ENCODE measurements at regions not wholly inside any gene's neighbourhood (a gene's known extent, or its start where the extent isn't known, plus 50 kb on each side); places are given as distances from the start of the nearest gene placed in this dataset.

- TF ChIP-seq SUZ12 (IDR thresholded peaks at IDR 0.05; ENCODE audit: extremely low read depth, insufficient read depth, insufficient read length), result no peak
- no peak for TF ChIP-seq YY1 (IDR thresholded peaks at IDR 0.05; ENCODE audit: insufficient read depth, insufficient read length)
- no peak for DNase-seq (ENCODE audit: low read depth, low spot score)
- H3K4me3 ChIP-seq (ENCODE audit: insufficient read length, low read depth), result no peak overlapping the region
- H3K4me1 ChIP-seq (ENCODE audit: insufficient read depth, insufficient read length), result no peaks in the 10 kb centered on the region
- no peak overlapping the region for H3K9ac ChIP-seq (ENCODE audit: insufficient read length, low read depth)
- no peaks in the 10 kb centered on the region for H3K27me3 ChIP-seq (ENCODE audit: insufficient read depth, insufficient read length)
- H3K9me3 ChIP-seq (ENCODE audit: insufficient read depth, low read length), result no peaks in the 10 kb centered on the region
- no peaks in the 10 kb centered on the region for H3K36me3 ChIP-seq (ENCODE audit: insufficient read depth, insufficient read length, low read length)
Measured at GRCh38 chr15:95795386-95795785, 535.1 kb upstream of the NR2F2 start.

- no peaks in the 10 kb centered on the region for H3K27me3 ChIP-seq (ENCODE audit: insufficient read depth, insufficient read length)
- no peaks in the 10 kb centered on the region for H3K9me3 ChIP-seq (ENCODE audit: insufficient read depth, low read length)
- no peak for TF ChIP-seq ZNF274 (IDR thresholded peaks at IDR 0.05; ENCODE audit: low read depth, low read length)
- H3K4me3 ChIP-seq (ENCODE audit: insufficient read length, low read depth), result no peak overlapping the region
- no peaks in the 10 kb centered on the region for H3K4me1 ChIP-seq (ENCODE audit: insufficient read depth, insufficient read length)
- H3K9ac ChIP-seq (ENCODE audit: insufficient read length, low read depth), result no peak overlapping the region
- DNase-seq (ENCODE audit: low read depth, low spot score), result no peak
- no peaks in the 10 kb centered on the region for H3K36me3 ChIP-seq (ENCODE audit: insufficient read depth, insufficient read length, low read length)
Measured at GRCh38 chr15:95799286-95800200, 531.0 kb upstream of the NR2F2 start.

DNA sequence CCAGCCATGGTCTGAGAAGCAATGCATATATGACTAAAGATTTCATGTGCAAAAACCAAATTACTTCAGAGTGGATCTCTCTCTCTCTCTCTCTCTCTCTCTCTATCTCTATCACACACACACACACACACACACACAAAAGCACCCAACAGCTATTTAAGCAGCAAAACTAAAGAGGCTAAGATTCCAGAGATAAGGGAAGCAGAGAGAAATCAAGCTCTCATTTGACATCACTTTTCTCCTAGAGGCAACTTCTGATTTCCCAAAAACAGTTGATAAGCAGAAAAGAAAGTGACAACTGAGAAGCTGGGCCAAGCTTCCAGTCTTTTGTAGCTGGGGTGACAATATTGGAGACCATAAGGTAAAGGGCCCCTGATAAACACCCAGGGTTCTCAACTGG, 526.0 kb upstream of the NR2F2 start:
- no peaks in the 10 kb centered on the region for H3K27me3 ChIP-seq (ENCODE audit: insufficient read depth, insufficient read length)
- TF ChIP-seq SUZ12 (IDR thresholded peaks at IDR 0.05; ENCODE audit: extremely low read depth, insufficient read depth, insufficient read length), result no peak
- TF ChIP-seq ZNF274 (IDR thresholded peaks at IDR 0.05; ENCODE audit: low read depth, low read length), result no peak
- TF ChIP-seq YY1 (IDR thresholded peaks at IDR 0.05; ENCODE audit: insufficient read depth, insufficient read length), result no peak
- H3K4me1 ChIP-seq (ENCODE audit: insufficient read depth, insufficient read length), result no peaks in the 10 kb centered on the region
- no peak overlapping the region for H3K9ac ChIP-seq (ENCODE audit: insufficient read length, low read depth)
- H3K4me3 ChIP-seq (ENCODE audit: insufficient read length, low read depth), result no peak overlapping the region
- H3K36me3 ChIP-seq (ENCODE audit: insufficient read depth, insufficient read length, low read length), result no peaks in the 10 kb centered on the region
- no peak for DNase-seq (ENCODE audit: low read depth, low spot score)
- H3K9me3 ChIP-seq (ENCODE audit: insufficient read depth, low read length), result no peaks in the 10 kb centered on the region

DNA sequence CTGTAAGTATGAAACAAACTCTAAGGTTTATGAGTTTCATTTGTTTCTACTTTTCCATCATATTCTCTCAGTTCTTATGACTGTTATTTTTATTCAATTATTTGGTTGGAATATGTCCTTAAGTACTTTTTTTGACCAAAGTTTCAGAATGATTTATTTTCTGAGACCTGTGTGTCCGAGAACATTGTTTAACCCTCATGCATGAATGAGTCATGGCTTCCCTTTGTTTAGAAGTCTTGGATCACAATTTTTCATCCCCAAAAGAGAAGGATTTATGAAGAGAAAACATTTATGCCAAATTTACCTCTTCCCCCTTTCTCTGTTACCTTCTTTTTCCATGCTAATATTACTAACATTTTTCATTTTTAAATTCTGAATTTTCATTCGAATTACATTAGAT, 518.0 kb upstream of the NR2F2 start:
- no peaks in the 10 kb centered on the region for H3K36me3 ChIP-seq (ENCODE audit: insufficient read depth, insufficient read length, low read length)
- H3K27me3 ChIP-seq (ENCODE audit: insufficient read depth, insufficient read length), result no peaks in the 10 kb centered on the region
- TF ChIP-seq ZNF274 (IDR thresholded peaks at IDR 0.05; ENCODE audit: low read depth, low read length) (no peak), SUZ12 (IDR thresholded peaks at IDR 0.05; ENCODE audit: extremely low read depth, insufficient read depth, insufficient read length) (no peak)
- no peak overlapping the region for H3K4me3 ChIP-seq (ENCODE audit: insufficient read length, low read depth)
- no peak for DNase-seq (ENCODE audit: low read depth, low spot score)
- no peak overlapping the region for H3K9ac ChIP-seq (ENCODE audit: insufficient read length, low read depth)
- H3K9me3 ChIP-seq (ENCODE audit: insufficient read depth, low read length), result no peaks in the 10 kb centered on the region
- no peaks in the 10 kb centered on the region for H3K4me1 ChIP-seq (ENCODE audit: insufficient read depth, insufficient read length)

DNA sequence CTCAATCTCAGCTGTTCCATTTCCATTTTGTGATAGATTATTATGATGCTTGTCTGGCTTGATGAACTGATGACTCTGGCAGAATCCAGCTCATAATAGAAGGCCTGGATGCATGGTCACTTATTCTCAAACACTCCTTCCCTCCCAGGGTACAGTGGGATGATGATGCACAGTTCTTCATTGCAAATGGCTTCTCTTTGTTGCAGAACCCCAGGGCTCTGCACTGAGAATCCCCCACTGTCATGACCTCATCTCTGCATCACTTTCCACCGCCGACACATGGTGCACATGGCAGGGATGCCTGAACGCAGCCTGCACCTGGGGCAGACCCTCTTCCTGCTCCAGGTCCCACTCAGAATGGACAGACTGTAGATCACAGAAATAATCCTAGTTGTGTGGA, 515.6 kb upstream of the NR2F2 start:
- H3K27me3 ChIP-seq (ENCODE audit: insufficient read depth, insufficient read length), result no peaks in the 10 kb centered on the region
- DNase-seq (ENCODE audit: low read depth, low spot score), result no peak
- no peaks in the 10 kb centered on the region for H3K4me1 ChIP-seq (ENCODE audit: insufficient read depth, insufficient read length)
- H3K36me3 ChIP-seq (ENCODE audit: insufficient read depth, insufficient read length, low read length), result no peaks in the 10 kb centered on the region
- TF ChIP-seq SUZ12 (IDR thresholded peaks at IDR 0.05; ENCODE audit: extremely low read depth, insufficient read depth, insufficient read length) (no peak), ZNF274 (IDR thresholded peaks at IDR 0.05; ENCODE audit: low read depth, low read length) (no peak), YY1 (IDR thresholded peaks at IDR 0.05; ENCODE audit: insufficient read depth, insufficient read length) (no peak)
- no peaks in the 10 kb centered on the region for H3K9me3 ChIP-seq (ENCODE audit: insufficient read depth, low read length)
- no peak overlapping the region for H3K9ac ChIP-seq (ENCODE audit: insufficient read length, low read depth)
- H3K4me3 ChIP-seq (ENCODE audit: insufficient read length, low read depth), result no peak overlapping the region

DNA sequence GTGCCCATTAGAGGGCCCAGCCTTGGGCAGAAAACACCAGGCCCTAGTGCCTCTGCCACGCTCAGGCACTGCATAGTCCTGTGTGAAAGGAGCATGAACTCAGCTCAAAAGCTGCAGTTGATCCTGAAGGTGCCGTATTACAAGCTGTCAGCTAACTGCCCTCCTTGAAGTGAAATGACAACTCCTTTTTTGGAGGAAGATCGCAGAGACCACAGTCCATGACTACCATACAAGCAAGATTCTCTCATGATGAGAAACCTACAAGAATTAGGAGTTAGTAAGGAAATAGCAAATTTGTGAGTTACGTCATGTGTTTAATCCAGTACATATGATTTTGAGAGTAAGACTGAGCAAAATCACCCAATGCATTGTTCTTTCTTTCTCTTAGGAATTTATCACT, 513.9 kb upstream of the NR2F2 start:
- no peak for TF ChIP-seq YY1 (IDR thresholded peaks at IDR 0.05; ENCODE audit: insufficient read depth, insufficient read length)
- TF ChIP-seq SUZ12 (IDR thresholded peaks at IDR 0.05; ENCODE audit: extremely low read depth, insufficient read depth, insufficient read length), result no peak
- no peak for TF ChIP-seq ZNF274 (IDR thresholded peaks at IDR 0.05; ENCODE audit: low read depth, low read length)
- H3K27me3 ChIP-seq (ENCODE audit: insufficient read depth, insufficient read length), result no peaks in the 10 kb centered on the region
- no peaks in the 10 kb centered on the region for H3K9me3 ChIP-seq (ENCODE audit: insufficient read depth, low read length)

GRCh38 chr15:95822961-95823360, 507.5 kb upstream of the NR2F2 start:
- DNase-seq (ENCODE audit: low read depth, low spot score), result no peak
- TF ChIP-seq SUZ12 (IDR thresholded peaks at IDR 0.05; ENCODE audit: extremely low read depth, insufficient read depth, insufficient read length) (no peak), YY1 (IDR thresholded peaks at IDR 0.05; ENCODE audit: insufficient read depth, insufficient read length) (no peak), ZNF274 (IDR thresholded peaks at IDR 0.05; ENCODE audit: low read depth, low read length) (no peak)
- Histone ChIP-seq H3K4me1 (ENCODE audit: insufficient read depth, insufficient read length) (no peaks in the 10 kb centered on the region), H3K9me3 (ENCODE audit: insufficient read depth, low read length) (no peaks in the 10 kb centered on the region), H3K9ac (ENCODE audit: insufficient read length, low read depth) (no peak overlapping the region), H3K27me3 (ENCODE audit: insufficient read depth, insufficient read length) (no peaks in the 10 kb centered on the region), H3K4me3 (ENCODE audit: insufficient read length, low read depth) (no peak overlapping the region), H3K36me3 (ENCODE audit: insufficient read depth, insufficient read length, low read length) (no peaks in the 10 kb centered on the region)

More for the DNA sequence above, 513.9 kb upstream of the NR2F2 start:
- DNase-seq (ENCODE audit: low read depth, low spot score), result no peak
- Histone ChIP-seq H3K4me3 (ENCODE audit: insufficient read length, low read depth) (no peak overlapping the region), H3K36me3 (ENCODE audit: insufficient read depth, insufficient read length, low read length) (no peaks in the 10 kb centered on the region), H3K9ac (ENCODE audit: insufficient read length, low read depth) (no peak overlapping the region), H3K4me1 (ENCODE audit: insufficient read depth, insufficient read length) (no peaks in the 10 kb centered on the region)
